OCI-LY7 (cell line): ENCODE measurements at regions not wholly inside any gene's neighbourhood (a gene's known extent, or its start where the extent isn't known, plus 50 kb on each side); places are given as distances from the start of the nearest gene placed in this dataset.

Source experiments
- BruUV-seq: library from RNA; stranded (reverse); fragments of 400-500 nt; replicated peaks from 2 replicates; lab custom pipeline; 2021; lab: Mats Ljungman, UMichigan
- CTCF ChIA-PET: fragments of 300-600 bp; sonication (Branson Sonifier 250); formaldehyde crosslinking; loops from one replicate; lab custom pipeline; 2022; ENCODE audit warnings: antibody characterized with exemption; ENCODE audit not compliant: unreplicated experiment; lab: Charles Lee
- POLR2A ChIA-PET: fragments of 300-600 bp; sonication (Branson Sonifier 250); formaldehyde crosslinking; loops from one replicate; lab custom pipeline; 2022; ENCODE audit warnings: antibody characterized with exemption; lab: Charles Lee
- DNase-seq: peaks from one replicate; pipeline ENCODE4 v3.0.0-alpha.2; 2015; ENCODE audit warnings: low spot score
- H2AFZ ChIP-seq: fragments of 200-600 bp; sonication (generic), shearing (Covaris generic); 2 replicates; pipeline ENCODE4 v1.6.1; 2014; ENCODE audit warnings: mild to moderate bottlenecking, antibody characterized with exemption, low read length, moderate library complexity
- H3K27ac ChIP-seq: fragments of 200-600 bp; sonication (generic); 2 replicates; pipeline ENCODE4 v1.5.1; 2014; ENCODE audit warnings: mixed run types, low read depth, mild to moderate bottlenecking, moderate library complexity, low read length, inconsistent platforms; ENCODE audit not compliant: poor library complexity, severe bottlenecking
- H3K36me3 ChIP-seq: fragments of 200-600 bp; sonication (generic); 2 replicates; pipeline ENCODE4 v1.6.1; 2014; ENCODE audit warnings: mild to moderate bottlenecking, antibody characterized with exemption, low read length, moderate library complexity, mixed read lengths; ENCODE audit not compliant: insufficient read depth
- H3K4me1 ChIP-seq: fragments of 200-600 bp; sonication (generic); 2 replicates; pipeline ENCODE4 v1.5.1; 2014; ENCODE audit warnings: mild to moderate bottlenecking, low read length; ENCODE audit not compliant: insufficient read depth, poor library complexity, severe bottlenecking
- H3K4me2 ChIP-seq: fragments of 200-600 bp; sonication (generic); 2 replicates; pipeline ENCODE4 v1.6.1; 2014; ENCODE audit warnings: mild to moderate bottlenecking, low read length
- H3K4me3 ChIP-seq: fragments of 200-600 bp; sonication (generic); 2 replicates; pipeline ENCODE4 v1.5.1; 2014; ENCODE audit warnings: mild to moderate bottlenecking, low read depth, low read length; ENCODE audit not compliant: poor library complexity, severe bottlenecking
- H3K79me2 ChIP-seq: fragments of 200-600 bp; sonication (generic); 2 replicates; pipeline ENCODE4 v1.6.1; 2016; ENCODE audit warnings: low read depth, mild to moderate bottlenecking, low read length, moderate library complexity, mixed read lengths; ENCODE audit not compliant: insufficient read depth
- H3K9me2 ChIP-seq: fragments of 200-600 bp; sonication (generic); 2 replicates; pipeline ENCODE4 v1.6.1; 2016; ENCODE audit warnings: mild to moderate bottlenecking, low read length, mixed read lengths; ENCODE audit not compliant: insufficient read depth
- H3K9me3 ChIP-seq: fragments of 200-600 bp; sonication (generic); 2 replicates; pipeline ENCODE4 v1.6.1; 2014; ENCODE audit warnings: mild to moderate bottlenecking, mixed run types, low read length, mixed read lengths
- H4K20me1 ChIP-seq: fragments of 200-600 bp; sonication (generic); 2 replicates; pipeline ENCODE4 v1.6.1; 2014; ENCODE audit warnings: mild to moderate bottlenecking, antibody characterized with exemption, low read length, moderate library complexity, mixed read lengths; ENCODE audit not compliant: insufficient read depth
- CTCF ChIP-seq: fragments of 200-600 bp; sonication (generic); conservative IDR thresholded peaks from 2 replicates; pipeline ENCODE4 v1.5.1; 2014; ENCODE audit warnings: mild to moderate bottlenecking, antibody characterized with exemption, low read length, moderate library complexity, mixed read lengths
- EZH2phosphoT487 ChIP-seq: fragments of 200-600 bp; sonication (generic); IDR thresholded peaks from 2 replicates; pipeline ENCODE4 v1.6.1; 2018; ENCODE audit warnings: low read depth, borderline replicate concordance, mild to moderate bottlenecking, mixed run types, antibody characterized with exemption, low read length, moderate library complexity, mixed read lengths
- intact Hi-C: fragments of 100-400 bp; cut with micrococcal nuclease; formaldehyde crosslinking; loops from one replicate; pipeline ENCODE4 v1.10.0; 2022; ENCODE audit not compliant: unreplicated experiment

DNA sequence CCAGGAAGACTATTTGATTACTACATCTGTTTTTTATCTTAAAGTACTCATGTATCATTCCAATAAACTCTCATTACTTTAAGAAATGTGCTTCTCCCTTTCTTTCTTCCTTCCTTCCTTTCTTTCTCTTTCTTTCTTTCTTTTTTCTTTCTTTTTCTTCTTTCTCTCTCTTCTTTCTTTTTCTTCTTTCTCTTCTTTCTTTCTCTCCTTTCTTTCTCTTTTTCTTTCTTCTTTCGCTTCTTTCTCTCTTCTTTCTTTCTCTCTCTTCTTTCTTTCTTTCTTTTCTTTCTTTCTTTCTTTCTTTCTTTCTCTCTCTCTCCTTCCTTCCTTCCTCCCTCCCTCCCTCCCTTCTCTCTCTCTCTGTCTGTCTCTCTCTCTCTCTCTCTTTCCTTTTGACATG lies 298.6 kb upstream of the ANKH start:
- POLR2A ChIA-PET: interaction anchor here (0.6 kb wide), 1 partner anchor 416 kb away, joined by 3 read pairs; no protein-coding TSS in a partner anchor
- CTCF ChIA-PET: no interaction called here
- H3K4me3 ChIP-seq: no peak overlapping the region
- H3K4me1 ChIP-seq: no peaks in the 10 kb centered on the region
- DNase-seq: no peak
- TF ChIP-seq EZH2phosphoT487: no peak
- TF ChIP-seq CTCF: no peak
- BruUV-seq: no TSS peak
- intact Hi-C loops: no loop called here
- no peaks in the 10 kb centered on the region for H3K36me3 ChIP-seq
- H3K79me2 ChIP-seq: no peaks in the 10 kb centered on the region
- H3K9me2 ChIP-seq: no peaks in the 10 kb centered on the region
- no peaks in the 10 kb centered on the region for H4K20me1 ChIP-seq
- H3K4me2 ChIP-seq: no peak overlapping the region
- no peak overlapping the region for H2AFZ ChIP-seq
- no peaks in the 10 kb centered on the region for H3K9me3 ChIP-seq
- H3K27ac ChIP-seq: no peak overlapping the region

DNA sequence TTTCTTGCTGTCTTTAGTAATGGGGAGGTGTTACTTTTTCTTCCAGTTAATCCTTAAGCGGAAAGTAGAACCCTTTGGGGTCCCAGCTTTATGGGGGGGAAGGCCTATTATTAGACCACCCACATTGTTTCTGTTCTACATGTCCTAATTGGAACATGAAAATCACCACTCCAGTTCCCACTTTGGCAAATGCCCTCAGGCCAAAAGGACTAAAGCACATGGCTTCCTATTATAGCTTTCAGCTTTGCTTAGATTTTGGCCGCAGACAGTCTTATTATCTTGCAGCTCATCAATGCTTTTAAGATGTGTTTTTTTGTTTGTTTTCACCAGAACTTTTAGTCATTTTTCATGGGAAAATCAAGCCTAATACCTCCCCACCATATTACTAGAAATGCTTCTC lies 296.8 kb upstream of the ANKH start:
- Histone ChIP-seq H2AFZ (no peak overlapping the region), H3K27ac (no peak overlapping the region), H3K9me3 (no peaks in the 10 kb centered on the region), H3K36me3 (no peaks in the 10 kb centered on the region), H3K79me2 (no peaks in the 10 kb centered on the region), H4K20me1 (no peaks in the 10 kb centered on the region), H3K9me2 (no peaks in the 10 kb centered on the region), H3K4me2 (no peak overlapping the region), H3K4me1 (no peaks in the 10 kb centered on the region), H3K4me3 (no peak overlapping the region)
- ChIA-PET CTCF (no interaction called here), POLR2A (no interaction called here)
- no peak for DNase-seq
- intact Hi-C loops: no loop called here
- BruUV-seq: no TSS peak
- TF ChIP-seq EZH2phosphoT487 (no peak), CTCF (no peak)

DNA sequence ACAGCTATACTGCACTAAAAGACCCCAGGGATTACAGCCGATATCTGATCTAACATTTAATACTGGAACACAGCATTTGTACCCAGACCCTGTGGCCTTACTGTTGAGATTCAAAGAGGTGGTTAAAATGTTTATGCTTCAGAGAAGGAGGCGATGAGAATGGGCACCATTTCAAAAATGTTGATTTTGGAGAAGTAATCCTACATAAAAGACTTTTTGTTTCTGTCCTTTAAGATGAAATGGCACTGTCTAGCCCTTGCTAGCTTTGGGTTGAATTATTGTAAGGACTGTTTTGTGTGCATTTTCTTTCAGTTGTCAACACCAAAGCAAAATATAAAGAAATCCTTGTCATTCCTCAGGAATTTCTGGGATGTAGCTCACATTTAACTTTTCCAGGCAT lies 288.5 kb upstream of the ANKH start:
- Histone ChIP-seq H3K36me3 (no peaks in the 10 kb centered on the region), H3K4me3 (no peak overlapping the region), H2AFZ (no peak overlapping the region), H3K4me2 (no peak overlapping the region), H3K9me3 (no peaks in the 10 kb centered on the region), H3K79me2 (no peaks in the 10 kb centered on the region), H3K27ac (no peak overlapping the region), H3K9me2 (no peaks in the 10 kb centered on the region), H3K4me1 (no peaks in the 10 kb centered on the region), H4K20me1 (no peaks in the 10 kb centered on the region)
- BruUV-seq: no TSS peak
- TF ChIP-seq CTCF (no peak), EZH2phosphoT487 (no peak)
- intact Hi-C loops: no loop called here
- DNase-seq: no peak
- ChIA-PET CTCF (no interaction called here), POLR2A (no interaction called here)
